ENCODE measurements at regions not wholly inside any gene's neighbourhood (a gene's known extent, or its start where the extent isn't known, plus 50 kb on each side); places are given as distances from the start of the nearest gene placed in this dataset.

- no peak for TF ChIP-seq EZH2 (IDR thresholded peaks at IDR 0.05; ENCODE audit: borderline replicate concordance, insufficient read depth, low read depth, low read length, poor library complexity, severe bottlenecking)
- no peak for TF ChIP-seq CTCF (IDR thresholded peaks at IDR 0.05)
Observed at GRCh38 chr10:4279655-4280054, 494.6 kb upstream of the KLF6 start.

GRCh38 chr10:4278186-4278585, 493.2 kb upstream of the KLF6 start:
- no peak overlapping the region for H3K4me3 Mint-ChIP-seq
- Histone ChIP-seq H3K27me3 (replicated peaks in 1 of 4; ENCODE audit: control extremely low read depth in 1 of 4, control insufficient read depth in 3 of 4, insufficient read depth in 4 of 4, low read length in 3 of 4) (no peaks in the 10 kb centered on the region), H3K79me2 (ENCODE audit: control insufficient read depth, insufficient read depth, low read length) (no peaks in the 10 kb centered on the region), H2AFZ (ENCODE audit: insufficient read depth, low read depth, low read length, poor library complexity, severe bottlenecking) (no peak overlapping the region), H3K4me1 (ENCODE audit: control insufficient read depth in 2 of 2, insufficient read depth in 2 of 2, low read length in 2 of 2) (no peaks in the 10 kb centered on the region), H3K4me2 (replicated peaks; ENCODE audit: low read depth, low read length, poor library complexity, severe bottlenecking) (no peak overlapping the region), H3K36me3 (replicated peaks in 1 of 2; ENCODE audit: control extremely low read depth in 1 of 2, control insufficient read depth in 1 of 2, extremely low read depth in 1 of 2, insufficient read depth in 2 of 2, low read length in 1 of 2) (no peaks in the 10 kb centered on the region), H3K4me3 (ENCODE audit: control extremely low read depth in 1 of 5, extremely low read depth in 1 of 5, insufficient read depth in 1 of 5, low read depth in 2 of 5, low read length in 4 of 5) (no peak overlapping the region), H3K9ac (ENCODE audit: low read length) (no peak overlapping the region), H3K9me3 (ENCODE audit: control extremely low read depth in 1 of 3, control insufficient read depth in 2 of 3, insufficient read depth in 1 of 3, low read length in 2 of 3) (no peaks in the 10 kb centered on the region), H4K20me1 (ENCODE audit: control insufficient read depth, insufficient read depth, low read length, poor library complexity, severe bottlenecking) (no peaks in the 10 kb centered on the region), H3K27ac (ENCODE audit: low read length in 2 of 2) (no peak overlapping the region)
- WGBS (ENCODE audit: insufficient coverage): 100% methylated on average over 1 of the region's 4 CpGs
- ChIA-PET POLR2A (no interaction called here), CTCF (no interaction called here)
- intact Hi-C loops (cut with micrococcal nuclease): no loop called here
- H3K9me3 Mint-ChIP-seq (ENCODE audit: insufficient read depth): peaks cover 2% of the 10 kb centered on the region
- H3K27me3 Mint-ChIP-seq: peaks cover 7% of the 10 kb centered on the region
- TF ChIP-seq EZH2 (IDR thresholded peaks at IDR 0.05; ENCODE audit: borderline replicate concordance, insufficient read depth, low read depth, low read length, poor library complexity, severe bottlenecking) (no peak), CTCF (IDR thresholded peaks at IDR 0.05) (no peak)
- no peak overlapping the region for H3K27ac Mint-ChIP-seq
- H3K4me1 Mint-ChIP-seq: no peaks in the 10 kb centered on the region
- ATAC-seq (ENCODE audit: low read depth): no peak
- no peak for DNase-seq

More at GRCh38 chr10:4279655-4280054, 494.6 kb upstream of the KLF6 start:
- H2AFZ ChIP-seq (ENCODE audit: insufficient read depth, low read depth, low read length, poor library complexity, severe bottlenecking): no peak overlapping the region
- H3K4me3 ChIP-seq (ENCODE audit: control extremely low read depth in 1 of 5, extremely low read depth in 1 of 5, insufficient read depth in 1 of 5, low read depth in 2 of 5, low read length in 4 of 5): no peak overlapping the region
- H3K27ac ChIP-seq (ENCODE audit: low read length in 2 of 2): no peak overlapping the region
- intact Hi-C loops (cut with micrococcal nuclease): no loop called here
- H3K9me3 Mint-ChIP-seq (ENCODE audit: insufficient read depth): peaks cover 2% of the 10 kb centered on the region
- H4K20me1 ChIP-seq (ENCODE audit: control insufficient read depth, insufficient read depth, low read length, poor library complexity, severe bottlenecking): no peaks in the 10 kb centered on the region
- H3K79me2 ChIP-seq (ENCODE audit: control insufficient read depth, insufficient read depth, low read length): no peaks in the 10 kb centered on the region
- H3K36me3 ChIP-seq (replicated peaks in 1 of 2; ENCODE audit: control extremely low read depth in 1 of 2, control insufficient read depth in 1 of 2, extremely low read depth in 1 of 2, insufficient read depth in 2 of 2, low read length in 1 of 2): no peaks in the 10 kb centered on the region
- no peak overlapping the region for H3K4me3 Mint-ChIP-seq
- no peaks in the 10 kb centered on the region for H3K9me3 ChIP-seq (ENCODE audit: control extremely low read depth in 1 of 3, control insufficient read depth in 2 of 3, insufficient read depth in 1 of 3, low read length in 2 of 3)
- H3K27me3 Mint-ChIP-seq: no peaks in the 10 kb centered on the region
- no peaks in the 10 kb centered on the region for H3K27me3 ChIP-seq (replicated peaks in 1 of 4; ENCODE audit: control extremely low read depth in 1 of 4, control insufficient read depth in 3 of 4, insufficient read depth in 4 of 4, low read length in 3 of 4)
- 100% methylated on average over 1 of the region's 1 CpG for WGBS (ENCODE audit: insufficient coverage)
- no peaks in the 10 kb centered on the region for H3K4me1 Mint-ChIP-seq
- H3K27ac Mint-ChIP-seq: no peak overlapping the region
- H3K4me2 ChIP-seq (replicated peaks; ENCODE audit: low read depth, low read length, poor library complexity, severe bottlenecking): no peak overlapping the region
- POLR2A ChIA-PET: no interaction called here
- DNase-seq: no peak
- ATAC-seq (ENCODE audit: low read depth): no peak
- CTCF ChIA-PET: no interaction called here
- no peak overlapping the region for H3K9ac ChIP-seq (ENCODE audit: low read length)
- H3K4me1 ChIP-seq (ENCODE audit: control insufficient read depth in 2 of 2, insufficient read depth in 2 of 2, low read length in 2 of 2): no peaks in the 10 kb centered on the region

Data from B cell (primary cell).